Ovary (tissue), 3 donors: ENCODE measurements at regions not wholly inside any gene's neighbourhood (a gene's known extent, or its start where the extent isn't known, plus 50 kb on each side); places are given as distances from the start of the nearest gene placed in this dataset.

Experiments
- EP300 ChIP-seq: sonication (generic); formaldehyde crosslinking; IDR thresholded peaks from one replicate; pipeline ENCODE4 v1.6.1; 2017; ENCODE audit warnings: antibody characterized with exemption
- POLR2A ChIP-seq: fragments of 450-650 bp; IDR thresholded peaks from one replicate; pipeline ENCODE4 v1.6.1; 2017; ENCODE audit warnings: antibody characterized with exemption, mild to moderate bottlenecking, moderate library complexity
- TF ChIP-seq, protein P1 (sequence below), 3 donors: fragments of 450-650 bp in 2 of 3; fragments of 200-600 bp in 1 of 3; IDR thresholded peaks; one replicate each; pipeline versions ENCODE4 v1.5.1 to v1.8.0; 2016 to 2022; ENCODE audit warnings: antibody characterized with exemption in 3 of 3, mild to moderate bottlenecking in 1 of 3
- donor health status: DM: no; HTN: no; CAD: no.

GRCh38 chr22:25494774-25495173 lies 69.7 kb upstream of the GRK3 start:
- TF ChIP-seq, protein P1, sequence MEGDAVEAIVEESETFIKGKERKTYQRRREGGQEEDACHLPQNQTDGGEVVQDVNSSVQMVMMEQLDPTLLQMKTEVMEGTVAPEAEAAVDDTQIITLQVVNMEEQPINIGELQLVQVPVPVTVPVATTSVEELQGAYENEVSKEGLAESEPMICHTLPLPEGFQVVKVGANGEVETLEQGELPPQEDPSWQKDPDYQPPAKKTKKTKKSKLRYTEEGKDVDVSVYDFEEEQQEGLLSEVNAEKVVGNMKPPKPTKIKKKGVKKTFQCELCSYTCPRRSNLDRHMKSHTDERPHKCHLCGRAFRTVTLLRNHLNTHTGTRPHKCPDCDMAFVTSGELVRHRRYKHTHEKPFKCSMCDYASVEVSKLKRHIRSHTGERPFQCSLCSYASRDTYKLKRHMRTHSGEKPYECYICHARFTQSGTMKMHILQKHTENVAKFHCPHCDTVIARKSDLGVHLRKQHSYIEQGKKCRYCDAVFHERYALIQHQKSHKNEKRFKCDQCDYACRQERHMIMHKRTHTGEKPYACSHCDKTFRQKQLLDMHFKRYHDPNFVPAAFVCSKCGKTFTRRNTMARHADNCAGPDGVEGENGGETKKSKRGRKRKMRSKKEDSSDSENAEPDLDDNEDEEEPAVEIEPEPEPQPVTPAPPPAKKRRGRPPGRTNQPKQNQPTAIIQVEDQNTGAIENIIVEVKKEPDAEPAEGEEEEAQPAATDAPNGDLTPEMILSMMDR (IDR thresholded peaks at IDR 0.05), result no peak
- TF ChIP-seq POLR2A (no peak), EP300 (no peak)
